NCI-H128 (cell line): ENCODE measurements at regions not wholly inside any gene's neighbourhood (a gene's known extent, or its start where the extent isn't known, plus 50 kb on each side); places are given as distances from the start of the nearest gene placed in this dataset.

ENCODE experiments used
- DNase-seq: peaks from one replicate; lab custom pipeline; 2025; ENCODE audit not compliant: unreplicated experiment; lab: John Stamatoyannopoulos, UW

GRCh38 chr5:147036691-147037245 is 158.2 kb upstream of the PPP2R2B start:
- DNase-seq: no peak

DNA sequence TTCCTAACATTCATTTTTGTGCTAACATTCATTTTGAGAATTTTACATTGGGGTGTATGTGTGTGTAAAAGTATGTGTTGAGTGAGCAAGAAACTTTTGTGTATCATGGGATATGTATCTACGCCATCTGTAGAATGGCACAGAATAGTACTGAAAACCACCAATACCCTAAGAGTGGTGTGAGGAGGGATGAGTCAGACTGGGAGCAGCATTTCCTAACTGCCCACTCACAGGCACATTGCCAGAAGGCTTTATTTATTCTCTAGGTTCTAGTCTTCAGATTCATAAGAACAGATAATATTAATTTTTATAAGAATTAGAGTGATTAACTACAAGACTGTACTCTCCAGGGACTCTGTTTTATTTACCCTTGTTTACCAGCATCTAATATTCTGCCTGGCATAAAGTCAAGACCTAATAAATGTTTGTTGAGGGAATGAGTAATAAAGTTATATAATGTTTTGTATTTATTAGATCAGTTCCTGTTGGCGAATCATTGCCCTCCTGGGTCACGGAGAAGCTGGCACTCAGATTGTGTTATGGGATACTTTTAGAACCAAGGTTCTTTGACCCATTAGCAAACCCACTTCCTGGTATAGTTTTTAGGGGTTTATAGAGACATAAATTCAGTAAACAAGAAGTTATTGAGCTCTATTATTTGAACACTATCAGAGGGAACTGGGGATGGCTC is 159.1 kb upstream of the PPP2R2B start:
- no peak for DNase-seq

- no peak for DNase-seq
Measured at GRCh38 chr5:147040856-147041255, 162.3 kb upstream of the PPP2R2B start.

GRCh38 chr5:147044572-147045273 is 166.2 kb upstream of the PPP2R2B start:
- no peak for DNase-seq

DNA sequence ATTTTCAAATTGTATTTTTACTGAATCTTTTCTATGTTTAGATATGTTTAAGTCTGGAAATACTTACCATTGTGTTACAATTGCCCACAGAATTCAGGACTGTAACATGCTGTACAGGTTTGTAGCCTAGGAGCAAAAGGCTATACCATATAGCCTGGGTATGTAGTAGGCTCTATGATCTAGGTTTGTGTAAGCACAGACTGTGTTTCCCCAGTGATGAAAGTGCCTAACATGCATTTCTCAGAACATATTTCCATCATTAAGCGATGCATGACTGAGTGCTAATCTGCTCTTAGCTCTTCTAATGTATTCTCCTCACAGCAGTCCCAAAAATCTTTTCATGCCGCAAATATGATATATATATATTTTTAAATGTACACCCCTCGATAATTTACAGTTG is 166.7 kb upstream of the PPP2R2B start:
- DNase-seq: no peak

DNA sequence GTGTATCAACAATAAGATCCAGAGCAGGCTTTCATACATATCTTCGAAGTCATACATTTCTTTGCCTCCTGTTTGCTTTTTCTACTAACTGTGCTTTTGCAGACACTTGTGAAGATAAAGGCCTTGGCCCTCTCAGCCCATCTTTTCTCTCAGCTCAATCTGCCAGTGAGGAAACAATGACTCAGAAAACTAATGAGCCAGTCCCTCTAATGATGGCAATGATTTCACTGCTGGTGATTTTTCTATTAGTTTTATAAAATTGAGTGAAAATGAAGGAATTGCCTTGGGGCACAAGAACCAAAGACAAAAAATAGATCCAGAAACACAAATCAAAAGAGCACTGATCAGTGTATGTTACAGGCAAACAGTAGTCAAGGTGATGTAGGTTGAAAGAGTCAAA is 167.7 kb upstream of the PPP2R2B start:
- DNase-seq: no peak

DNA sequence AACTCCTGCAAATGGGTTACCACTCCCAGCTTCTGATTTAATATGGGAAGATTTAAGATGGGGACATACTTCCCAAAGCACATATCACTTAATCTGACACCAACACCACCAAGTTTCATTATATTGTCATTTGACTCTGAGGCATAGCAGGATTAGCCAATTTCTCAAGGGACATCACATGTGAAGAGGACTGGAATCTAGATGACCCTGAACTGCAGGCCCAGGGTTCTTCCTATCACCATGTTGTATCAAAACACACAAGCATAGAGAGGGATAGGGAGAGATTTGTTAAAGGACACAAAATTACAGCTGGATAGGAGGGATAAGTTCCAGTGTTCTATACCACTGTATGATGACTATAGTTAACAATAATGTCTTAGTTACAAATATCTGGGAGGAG is 168.3 kb upstream of the PPP2R2B start:
- no peak for DNase-seq

DNA sequence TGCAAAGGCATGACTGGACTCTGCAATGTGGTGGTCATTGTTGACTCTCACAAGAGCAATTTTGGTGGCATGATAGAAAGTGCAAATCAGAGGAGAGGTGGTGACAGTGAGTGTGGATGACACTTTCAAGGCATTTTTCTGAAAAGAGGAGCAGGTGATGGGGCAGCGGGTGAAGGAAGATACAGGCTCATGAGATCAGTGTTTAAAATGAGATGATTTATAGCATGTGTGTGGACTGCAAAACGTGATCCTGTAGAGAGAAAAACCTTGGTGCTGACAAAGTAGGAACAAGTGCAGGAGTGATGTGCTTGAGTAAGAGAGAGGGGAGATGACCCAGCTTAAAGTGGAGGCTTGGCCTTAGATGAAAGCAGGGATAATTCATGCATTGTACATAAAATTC is 171.2 kb upstream of the PPP2R2B start:
- DNase-seq: no peak

DNA sequence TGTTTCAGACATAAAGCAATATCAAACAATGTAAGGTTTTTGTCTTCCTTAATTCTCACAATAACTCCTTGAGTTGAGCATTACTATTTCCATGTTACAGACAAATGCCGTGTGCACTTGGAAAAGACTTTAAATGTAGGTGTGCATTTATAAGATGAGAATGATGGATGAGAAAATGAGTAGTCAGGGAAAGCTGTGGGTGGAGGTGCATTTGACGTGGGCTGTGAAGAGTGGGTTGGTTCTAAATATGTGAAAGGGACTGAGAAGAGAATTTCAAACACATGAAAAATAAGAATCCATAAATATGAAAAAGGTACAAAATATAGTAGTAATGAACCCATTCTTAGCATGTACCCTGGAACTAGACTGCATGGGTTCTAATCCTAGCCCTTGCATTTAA is 171.6 kb upstream of the PPP2R2B start:
- DNase-seq: no peak

DNA sequence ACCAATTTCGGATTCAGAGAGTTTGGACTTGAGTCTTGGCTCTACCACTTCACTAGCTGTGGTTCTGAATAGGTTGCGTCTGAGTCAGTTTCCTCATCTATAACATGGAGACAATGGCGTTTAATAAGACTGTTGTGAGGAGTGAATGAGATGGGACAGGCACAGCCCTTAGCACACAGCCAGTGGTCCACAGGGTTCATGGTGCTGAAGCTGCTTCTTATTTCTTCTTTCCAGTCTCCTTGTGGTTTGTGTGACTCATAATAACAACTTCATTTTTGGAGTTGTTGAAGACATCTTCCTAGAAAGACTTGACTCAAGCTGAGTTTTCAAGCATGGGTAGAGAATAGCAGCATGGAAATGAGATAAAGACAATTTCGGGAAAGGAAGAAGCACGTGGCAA is 172.6 kb upstream of the PPP2R2B start:
- DNase-seq: no peak

- no peak for DNase-seq
Measured at GRCh38 chr5:147052519-147052918, 174.0 kb upstream of the PPP2R2B start.

GRCh38 chr5:147055089-147055826 is 176.7 kb upstream of the PPP2R2B start:
- DNase-seq: no peak

DNA sequence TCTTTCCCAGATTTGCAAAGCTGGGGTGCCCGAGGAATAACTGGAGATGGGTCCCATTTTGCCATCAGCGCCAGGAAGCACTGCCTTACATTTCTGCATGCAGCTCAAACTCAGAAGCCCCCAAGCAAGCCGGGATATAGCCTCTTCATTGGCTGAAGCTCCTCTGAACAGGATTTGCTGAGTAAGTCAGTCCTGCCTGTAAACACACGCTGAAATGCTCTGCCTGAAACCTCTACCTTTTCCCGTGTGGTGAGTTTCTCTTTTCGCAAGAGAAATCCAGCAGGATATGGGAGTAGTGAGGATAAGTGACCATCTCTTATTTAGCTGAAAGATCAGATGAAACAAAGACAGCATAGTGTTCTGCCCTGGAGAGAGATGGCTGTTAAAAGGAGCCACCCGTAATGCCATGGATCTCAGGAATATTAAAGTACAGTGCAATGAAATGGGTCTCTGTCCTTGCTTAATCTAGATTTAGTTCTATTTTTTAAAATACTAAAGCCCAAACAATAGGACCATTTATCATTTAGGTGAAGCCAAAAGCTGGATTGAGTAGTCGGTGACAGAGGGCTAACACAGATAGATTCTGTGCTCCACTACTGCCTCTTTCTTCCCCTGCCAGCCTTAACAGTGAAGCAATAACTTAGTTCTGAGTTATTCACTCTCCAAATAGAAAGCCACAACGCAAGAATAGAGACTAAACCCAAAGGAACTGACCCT is 177.5 kb upstream of the PPP2R2B start:
- no peak for DNase-seq

DNA sequence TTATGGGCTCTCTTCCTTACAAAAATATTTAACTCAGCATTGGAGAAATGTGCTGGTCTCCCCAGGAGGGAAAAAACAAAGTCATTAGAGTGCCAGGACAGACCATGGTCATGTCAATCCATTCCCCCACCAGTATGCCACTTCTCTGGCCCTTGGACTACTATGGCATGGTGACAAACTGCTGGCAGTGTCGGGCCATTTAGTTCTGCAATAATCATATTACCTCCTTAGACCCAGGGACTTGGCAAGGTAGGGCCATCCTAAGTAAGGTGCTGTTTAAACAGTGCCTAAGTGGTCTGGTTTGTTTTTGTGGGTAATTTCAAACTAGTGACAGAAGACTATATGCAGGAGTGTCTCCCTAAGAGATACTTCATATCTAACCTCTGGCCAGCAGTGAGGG is 177.8 kb upstream of the STK32A start:
- no peak for DNase-seq

DNA sequence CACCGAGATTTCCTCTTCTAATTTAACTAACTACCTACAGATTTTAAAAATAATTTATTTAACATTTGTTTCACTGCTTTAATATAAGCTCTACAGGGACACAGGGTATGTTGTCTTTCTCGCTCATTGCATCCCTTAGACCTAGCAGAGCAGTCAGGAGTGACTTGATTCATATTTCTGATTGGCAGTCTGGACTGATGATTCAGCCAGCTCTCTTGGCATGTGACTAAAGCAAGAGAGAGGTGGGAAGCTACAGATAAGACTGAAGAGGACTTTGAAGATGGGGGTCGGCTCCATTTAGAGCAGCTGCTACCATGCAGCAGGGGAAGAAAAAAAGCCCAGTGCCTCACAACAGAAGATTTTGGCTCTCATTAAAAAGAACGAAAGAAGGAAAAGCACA is 173.4 kb upstream of the STK32A start:
- DNase-seq: no peak

DNA sequence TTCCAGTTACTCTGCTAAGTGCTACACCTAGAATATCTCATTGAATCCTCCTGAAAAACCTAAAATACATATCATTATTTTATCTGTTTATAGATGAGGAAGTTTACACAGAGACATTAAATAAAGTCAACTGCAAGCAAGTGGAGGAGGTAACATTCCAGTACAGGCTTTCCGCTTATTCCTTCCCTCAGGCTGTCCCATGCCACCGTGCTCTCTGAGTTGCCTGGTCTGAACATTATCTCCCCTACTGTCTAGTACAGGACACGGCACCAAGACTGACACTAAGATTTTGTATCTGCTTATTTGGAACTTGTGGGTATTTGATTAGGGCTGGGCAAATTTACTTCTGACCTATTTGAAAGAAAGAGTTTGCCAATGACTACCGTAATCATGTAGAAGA is 172.4 kb upstream of the STK32A start:
- no peak for DNase-seq

DNA sequence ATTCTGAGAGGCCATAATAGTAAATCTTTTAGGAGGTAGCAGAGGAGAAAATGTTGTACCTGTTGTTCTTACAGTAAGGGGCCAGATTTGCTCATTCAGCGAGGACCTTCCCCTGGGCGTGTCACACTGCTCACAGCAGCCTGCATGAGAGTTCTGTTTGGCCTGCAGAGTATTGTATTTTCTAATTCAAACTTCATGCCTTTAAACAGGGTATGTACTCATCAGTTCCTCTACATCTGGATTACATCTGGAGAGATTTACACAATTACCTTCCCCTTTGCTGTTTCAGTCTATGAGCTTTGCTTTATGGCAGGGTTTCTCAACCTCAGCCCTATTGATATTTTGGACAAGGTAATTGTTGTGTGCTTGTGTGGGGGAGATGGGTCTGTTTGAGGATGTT is 170.9 kb upstream of the STK32A start:
- DNase-seq: no peak

GRCh38 chr5:147065071-147065470 is 169.8 kb upstream of the STK32A start:
- no peak for DNase-seq

GRCh38 chr5:147068998-147069397 is 165.8 kb upstream of the STK32A start:
- no peak for DNase-seq

DNA sequence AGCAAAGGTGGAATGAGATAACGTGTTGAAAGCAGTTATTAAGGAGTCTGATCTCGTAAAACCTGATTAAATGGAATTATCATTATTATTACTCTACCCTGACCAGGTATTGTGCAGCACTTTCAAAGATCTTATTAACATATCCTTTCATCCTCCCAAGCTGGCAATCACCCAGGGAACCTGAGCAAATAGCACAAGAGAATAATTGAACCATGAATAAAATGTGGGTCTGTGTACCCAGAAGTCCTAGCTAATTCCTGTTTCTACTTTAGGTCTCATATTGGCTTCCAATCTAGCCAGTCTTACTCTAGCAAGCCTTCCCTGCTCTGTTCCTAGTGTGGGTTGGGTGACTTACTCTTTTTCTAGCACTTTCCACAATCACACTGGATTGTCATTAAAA is 162.2 kb upstream of the STK32A start:
- no peak for DNase-seq

GRCh38 chr5:147073098-147073497 is 161.7 kb upstream of the STK32A start:
- DNase-seq: no peak
